IMR-90 (cell line): ENCODE measurements at regions not wholly inside any gene's neighbourhood (a gene's known extent, or its start where the extent isn't known, plus 50 kb on each side); places are given as distances from the start of the nearest gene placed in this dataset.

Experiments used
- CEBPB ChIP-seq: IDR thresholded peaks from 2 replicates; pipeline ENCODE4 v1.6.1; 2012; ENCODE audit warnings: low read depth, low read length, improper control_type of control experiment
- MAZ ChIP-seq: IDR thresholded peaks from 2 replicates; pipeline ENCODE4 v1.6.1; 2012; ENCODE audit warnings: low read depth, mild to moderate bottlenecking, low read length, improper control_type of control experiment, moderate library complexity, borderline replicate concordance
- POLR2A ChIP-seq: IDR thresholded peaks from 2 replicates; pipeline ENCODE4 v1.6.1; 2012; ENCODE audit warnings: mild to moderate bottlenecking, low read depth, low read length
- RAD21 ChIP-seq: IDR thresholded peaks from 2 replicates; pipeline ENCODE4 v1.6.1; 2012; ENCODE audit warnings: low read length, improper control_type of control experiment
- SMC3 ChIP-seq: fragments of 150-350 bp; IDR thresholded peaks from 2 replicates; pipeline ENCODE4 v1.6.1; 2016; ENCODE audit warnings: low read depth, mild to moderate bottlenecking, antibody characterized with exemption, low read length, moderate library complexity
- TF ChIP-seq, protein P1 (sequence below): conservative IDR thresholded peaks from 2 replicates; pipeline ENCODE4 v1.5.1; 2012; ENCODE audit warnings: mild to moderate bottlenecking, low read depth, low read length, improper control_type of control experiment

DNA sequence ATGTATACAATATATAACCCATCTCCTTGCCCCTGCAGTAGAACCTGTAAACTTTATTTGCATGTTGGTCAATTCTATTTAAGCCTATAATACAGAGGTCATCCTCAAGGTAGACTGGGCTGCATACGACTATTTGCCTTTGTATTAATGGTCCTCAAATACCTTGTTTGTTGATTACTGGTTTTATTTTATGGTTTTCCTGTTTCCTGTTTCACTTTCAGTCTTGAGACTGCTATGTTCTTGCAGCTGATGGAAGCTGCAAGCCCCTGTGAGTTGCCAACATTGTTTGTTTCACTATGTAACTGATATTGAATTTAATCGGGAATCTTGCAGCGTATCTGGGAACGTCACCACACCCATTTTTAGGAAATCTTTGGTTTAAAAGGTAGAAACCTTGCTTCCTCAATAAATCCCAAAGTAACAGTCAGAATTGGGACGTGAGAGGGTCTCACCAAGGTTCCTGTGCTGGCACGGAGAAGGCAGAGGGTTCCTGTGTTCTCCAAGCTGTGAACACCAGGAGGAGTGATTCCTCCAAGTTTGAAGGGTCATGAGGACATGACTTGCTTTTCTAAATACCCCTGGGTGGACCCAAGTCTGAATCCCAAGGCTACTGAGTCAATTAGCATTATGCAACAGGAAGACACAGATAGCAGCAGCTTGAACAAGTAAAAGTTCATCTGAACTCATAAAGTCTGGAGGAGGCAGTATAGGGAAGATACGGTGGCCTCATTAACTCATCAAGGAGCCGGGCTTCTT lies 110.6 kb upstream of the PNPLA4 start:
- TF ChIP-seq POLR2A (no peak), RAD21 (no peak), CEBPB (no peak), SMC3 (no peak), MAZ (no peak)
- TF ChIP-seq, protein P1, sequence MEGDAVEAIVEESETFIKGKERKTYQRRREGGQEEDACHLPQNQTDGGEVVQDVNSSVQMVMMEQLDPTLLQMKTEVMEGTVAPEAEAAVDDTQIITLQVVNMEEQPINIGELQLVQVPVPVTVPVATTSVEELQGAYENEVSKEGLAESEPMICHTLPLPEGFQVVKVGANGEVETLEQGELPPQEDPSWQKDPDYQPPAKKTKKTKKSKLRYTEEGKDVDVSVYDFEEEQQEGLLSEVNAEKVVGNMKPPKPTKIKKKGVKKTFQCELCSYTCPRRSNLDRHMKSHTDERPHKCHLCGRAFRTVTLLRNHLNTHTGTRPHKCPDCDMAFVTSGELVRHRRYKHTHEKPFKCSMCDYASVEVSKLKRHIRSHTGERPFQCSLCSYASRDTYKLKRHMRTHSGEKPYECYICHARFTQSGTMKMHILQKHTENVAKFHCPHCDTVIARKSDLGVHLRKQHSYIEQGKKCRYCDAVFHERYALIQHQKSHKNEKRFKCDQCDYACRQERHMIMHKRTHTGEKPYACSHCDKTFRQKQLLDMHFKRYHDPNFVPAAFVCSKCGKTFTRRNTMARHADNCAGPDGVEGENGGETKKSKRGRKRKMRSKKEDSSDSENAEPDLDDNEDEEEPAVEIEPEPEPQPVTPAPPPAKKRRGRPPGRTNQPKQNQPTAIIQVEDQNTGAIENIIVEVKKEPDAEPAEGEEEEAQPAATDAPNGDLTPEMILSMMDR = no peak
